ENCODE measurements at regions not wholly inside any gene's neighbourhood (a gene's known extent, or its start where the extent isn't known, plus 50 kb on each side); places are given as distances from the start of the nearest gene placed in this dataset.

DNA sequence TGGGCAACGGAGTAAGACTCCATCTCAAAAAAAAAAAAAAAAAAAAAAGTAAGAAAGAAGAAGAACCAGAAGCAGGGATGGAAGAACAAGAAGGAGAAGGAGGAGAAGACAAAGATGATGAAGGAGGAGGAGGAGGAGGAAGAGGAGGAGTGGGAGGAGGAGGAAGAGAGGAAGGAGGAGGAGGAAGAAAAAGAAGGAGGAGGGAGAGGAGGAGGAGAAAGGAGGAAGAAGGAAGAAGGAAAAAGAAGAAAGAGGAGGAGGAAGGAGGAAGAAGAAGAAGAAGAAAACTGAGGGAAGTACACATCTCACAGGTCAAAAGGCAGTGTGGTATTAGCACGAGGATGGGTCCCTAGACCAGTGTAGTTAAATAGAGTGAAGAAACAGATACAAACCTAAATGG lies 65.1 kb upstream of the SCAF8 start:
- TF ChIP-seq, protein P1, sequence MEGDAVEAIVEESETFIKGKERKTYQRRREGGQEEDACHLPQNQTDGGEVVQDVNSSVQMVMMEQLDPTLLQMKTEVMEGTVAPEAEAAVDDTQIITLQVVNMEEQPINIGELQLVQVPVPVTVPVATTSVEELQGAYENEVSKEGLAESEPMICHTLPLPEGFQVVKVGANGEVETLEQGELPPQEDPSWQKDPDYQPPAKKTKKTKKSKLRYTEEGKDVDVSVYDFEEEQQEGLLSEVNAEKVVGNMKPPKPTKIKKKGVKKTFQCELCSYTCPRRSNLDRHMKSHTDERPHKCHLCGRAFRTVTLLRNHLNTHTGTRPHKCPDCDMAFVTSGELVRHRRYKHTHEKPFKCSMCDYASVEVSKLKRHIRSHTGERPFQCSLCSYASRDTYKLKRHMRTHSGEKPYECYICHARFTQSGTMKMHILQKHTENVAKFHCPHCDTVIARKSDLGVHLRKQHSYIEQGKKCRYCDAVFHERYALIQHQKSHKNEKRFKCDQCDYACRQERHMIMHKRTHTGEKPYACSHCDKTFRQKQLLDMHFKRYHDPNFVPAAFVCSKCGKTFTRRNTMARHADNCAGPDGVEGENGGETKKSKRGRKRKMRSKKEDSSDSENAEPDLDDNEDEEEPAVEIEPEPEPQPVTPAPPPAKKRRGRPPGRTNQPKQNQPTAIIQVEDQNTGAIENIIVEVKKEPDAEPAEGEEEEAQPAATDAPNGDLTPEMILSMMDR (IDR thresholded peaks at IDR 0.05) = no peak
- no peaks in the 10 kb centered on the region for H3K4me1 ChIP-seq
- intact Hi-C loops (cut with DNase I) = no loop called here
- no peaks in the 10 kb centered on the region for H3K9me3 ChIP-seq
- no peak overlapping the region for H3K27ac ChIP-seq
- ATAC-seq = no peak
- H3K27me3 ChIP-seq (ENCODE audit: low read depth) = no peaks in the 10 kb centered on the region
- no peak overlapping the region for H3K4me3 ChIP-seq
- DNase-seq = no peak
- H3K36me3 ChIP-seq = no peaks in the 10 kb centered on the region

DNA sequence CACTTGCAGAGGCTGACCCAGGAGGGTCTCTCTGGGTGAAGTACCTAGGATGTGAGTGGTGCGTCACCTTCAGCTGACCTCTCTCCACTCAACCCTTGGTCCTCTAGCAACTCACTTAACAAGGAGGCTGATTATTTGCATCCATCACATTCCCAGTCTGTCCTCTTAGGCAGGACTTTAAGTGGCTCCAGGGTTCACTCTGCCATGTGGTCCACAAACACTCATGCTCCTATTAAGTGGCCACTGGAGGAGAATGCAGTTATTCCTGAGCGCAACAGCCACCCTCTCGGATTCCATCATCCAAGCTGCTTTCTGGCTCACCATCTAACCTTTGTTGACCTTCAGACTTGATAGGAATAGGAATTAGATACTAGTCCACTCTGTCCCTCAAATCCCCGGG lies 61.1 kb upstream of the SCAF8 start:
- intact Hi-C loops (cut with DNase I) = no loop called here

GRCh38 chr6:154673919-154674318 lies 59.3 kb upstream of the SCAF8 start:
- intact Hi-C loops (cut with DNase I) = no loop called here
- no peaks in the 10 kb centered on the region for H3K9me3 ChIP-seq
- no peaks in the 10 kb centered on the region for H3K36me3 ChIP-seq
- no peaks in the 10 kb centered on the region for H3K27me3 ChIP-seq (ENCODE audit: low read depth)
- TF ChIP-seq, protein P1 (IDR thresholded peaks at IDR 0.05) = no peak
- ATAC-seq = no peak
- no peak for DNase-seq
- H3K4me1 ChIP-seq = no peaks in the 10 kb centered on the region
- no peak overlapping the region for H3K27ac ChIP-seq
- H3K4me3 ChIP-seq = no peak overlapping the region

More for the DNA sequence above, 61.1 kb upstream of the SCAF8 start:
- Histone ChIP-seq H3K4me3 (no peak overlapping the region), H3K36me3 (no peaks in the 10 kb centered on the region), H3K27me3 (ENCODE audit: low read depth) (no peaks in the 10 kb centered on the region), H3K9me3 (no peaks in the 10 kb centered on the region), H3K27ac (no peak overlapping the region), H3K4me1 (no peaks in the 10 kb centered on the region)
- ATAC-seq = peak; percentile 56 to 65
- TF ChIP-seq, protein P1 (IDR thresholded peaks at IDR 0.05) = no peak
- DNase-seq = no peak

GRCh38 chr6:154675602-154676088 lies 57.6 kb upstream of the SCAF8 start:
- no peak overlapping the region for H3K27ac ChIP-seq
- intact Hi-C loops (cut with DNase I) = no loop called here
- H3K27me3 ChIP-seq (ENCODE audit: low read depth) = no peaks in the 10 kb centered on the region
- peak; percentile 97 to 99 for ATAC-seq
- TF ChIP-seq, protein P1 (IDR thresholded peaks at IDR 0.05) = peak; percentile 99
- H3K9me3 ChIP-seq = no peaks in the 10 kb centered on the region
- no peaks in the 10 kb centered on the region for H3K4me1 ChIP-seq
- no peak overlapping the region for H3K4me3 ChIP-seq
- H3K36me3 ChIP-seq = no peaks in the 10 kb centered on the region
- peak; percentile 83 for DNase-seq

DNA sequence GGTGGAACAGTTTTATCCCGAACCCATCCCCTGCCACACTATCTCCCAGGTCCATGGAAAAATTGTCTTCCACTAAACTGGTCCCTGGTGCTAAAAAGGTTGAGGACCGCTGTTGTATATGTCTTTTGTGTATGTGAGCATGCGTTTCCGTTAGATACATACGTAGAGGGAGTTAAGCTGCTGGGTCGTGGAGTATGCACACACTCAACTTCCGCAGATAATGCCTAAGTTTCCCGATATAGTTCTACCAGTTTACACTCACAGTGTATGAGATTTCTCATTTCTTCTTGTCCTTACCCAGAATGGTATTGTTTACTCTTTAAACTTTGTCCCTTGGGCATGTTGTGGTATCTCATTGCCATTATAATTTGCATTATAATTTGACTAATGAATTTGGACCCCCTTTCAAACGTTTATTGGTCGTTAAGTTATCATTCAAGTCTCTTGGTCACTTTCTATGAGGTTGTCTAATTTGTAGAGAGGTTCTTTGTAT lies 50.5 kb upstream of the SCAF8 start:
- H3K4me3 ChIP-seq = no peak overlapping the region
- TF ChIP-seq, protein P1 (IDR thresholded peaks at IDR 0.05) = no peak
- ATAC-seq = no peak
- intact Hi-C loops (cut with DNase I) = no loop called here
- H3K4me1 ChIP-seq = no peaks in the 10 kb centered on the region
- H3K9me3 ChIP-seq = no peaks in the 10 kb centered on the region
- H3K27ac ChIP-seq = no peak overlapping the region
- H3K27me3 ChIP-seq (ENCODE audit: low read depth) = no peaks in the 10 kb centered on the region
- no peak for DNase-seq
- H3K36me3 ChIP-seq = no peaks in the 10 kb centered on the region
